ENCODE measurements at regions not wholly inside any gene's neighbourhood (a gene's known extent, or its start where the extent isn't known, plus 50 kb on each side); places are given as distances from the start of the nearest gene placed in this dataset.

GRCh38 chr10:44301781-44302355 lies 83.0 kb downstream of the CXCL12 start:
- no peak for DNase-seq (ENCODE audit: low read depth, low spot score)

- peak; percentile 5 for DNase-seq (ENCODE audit: low read depth, low spot score)
Observed at GRCh38 chr10:44300666-44301649, 83.9 kb downstream of the CXCL12 start.

- DNase-seq (ENCODE audit: low read depth, low spot score): no peak
Observed at GRCh38 chr10:44298713-44299112, 86.2 kb downstream of the CXCL12 start.

GRCh38 chr10:44297963-44298362 lies 86.9 kb downstream of the CXCL12 start:
- DNase-seq (ENCODE audit: low read depth, low spot score): no peak

- no peak for DNase-seq (ENCODE audit: low read depth, low spot score)
Observed at GRCh38 chr10:44295644-44296241, 89.2 kb downstream of the CXCL12 start.

- no peak for DNase-seq (ENCODE audit: low read depth, low spot score)
Observed at GRCh38 chr10:44294726-44295412, 90.0 kb downstream of the CXCL12 start.

- no peak for DNase-seq (ENCODE audit: low read depth, low spot score)
Observed at GRCh38 chr10:44293842-44294241, 91.1 kb downstream of the CXCL12 start.

- DNase-seq (ENCODE audit: low read depth, low spot score): no peak
Observed at GRCh38 chr10:44293306-44293778, 91.6 kb downstream of the CXCL12 start.

GRCh38 chr10:44292390-44293002 lies 92.4 kb downstream of the CXCL12 start:
- DNase-seq (ENCODE audit: low read depth, low spot score): no peak

GRCh38 chr10:44291091-44291490 lies 93.8 kb downstream of the CXCL12 start:
- no peak for DNase-seq (ENCODE audit: low read depth, low spot score)

GRCh38 chr10:44289125-44289524 lies 95.8 kb downstream of the CXCL12 start:
- no peak for DNase-seq (ENCODE audit: low read depth, low spot score)

GRCh38 chr10:44287408-44287807 lies 97.5 kb downstream of the CXCL12 start:
- no peak for DNase-seq (ENCODE audit: low read depth, low spot score)

- no peak for DNase-seq (ENCODE audit: low read depth, low spot score)
Observed at GRCh38 chr10:44284198-44285084, 100.5 kb downstream of the CXCL12 start.

GRCh38 chr10:44282626-44283300 lies 102.1 kb downstream of the CXCL12 start:
- DNase-seq (ENCODE audit: low read depth, low spot score): no peak

- DNase-seq (ENCODE audit: low read depth, low spot score): no peak
Observed at GRCh38 chr10:44281662-44282061, 103.2 kb downstream of the CXCL12 start.

GRCh38 chr10:44281089-44281613 lies 103.7 kb downstream of the CXCL12 start:
- no peak for DNase-seq (ENCODE audit: low read depth, low spot score)

GRCh38 chr10:44280226-44281014 lies 104.5 kb downstream of the CXCL12 start:
- no peak for DNase-seq (ENCODE audit: low read depth, low spot score)

- no peak for DNase-seq (ENCODE audit: low read depth, low spot score)
Observed at GRCh38 chr10:44279426-44280126, 105.3 kb downstream of the CXCL12 start.
